ENCODE measurements at regions not wholly inside any gene's neighbourhood (a gene's known extent, or its start where the extent isn't known, plus 50 kb on each side); places are given as distances from the start of the nearest gene placed in this dataset.

- no peak for FAIRE-seq
- Histone ChIP-seq H3K4me1 (ENCODE audit: control insufficient read depth in 3 of 3, insufficient read depth in 2 of 3, low read depth in 1 of 3, low read length in 2 of 3) (no peaks in the 10 kb centered on the region), H3K27me3 (ENCODE audit: control insufficient read depth in 3 of 3, insufficient read depth in 3 of 3, low read length in 3 of 3) (peaks cover 0 to 2% (median 0%) of the 10 kb centered on the region in 3 donors), H3K27ac (ENCODE audit: low read depth in 1 of 3, low read length in 2 of 3) (no peak overlapping the region), H3K9me3 (ENCODE audit: control insufficient read depth in 2 of 2, insufficient read depth in 1 of 2, low read depth in 1 of 2, low read length in 1 of 2) (no peaks in the 10 kb centered on the region), H3K4me3 (ENCODE audit: low read depth in 1 of 3, low read length in 3 of 3) (no peak overlapping the region), H3K36me3 (ENCODE audit: control insufficient read depth in 3 of 3, insufficient read depth in 2 of 3, low read depth in 1 of 3, low read length in 3 of 3) (no peaks in the 10 kb centered on the region)
- WGBS, 3 donors: 84 to 93% (median 87%) methylated on average over 3 of the region's 3 CpGs
- no peak for DNase-seq
Observed at GRCh38 chr13:23018143-23018542, 162.6 kb upstream of the SGCG start.

GRCh38 chr13:23020246-23020843, 160.4 kb upstream of the SGCG start:
- DNase-seq (peak; percentile 53 to 69), FAIRE-seq (no peak)
- WGBS, 3 donors: 14 to 20% (median 16%) methylated on average over 5 of the region's 5 CpGs
- Histone ChIP-seq H3K27me3 (ENCODE audit: control insufficient read depth in 3 of 3, insufficient read depth in 3 of 3, low read length in 3 of 3) (peaks cover 0 to 2% (median 0%) of the 10 kb centered on the region in 3 donors), H3K36me3 (ENCODE audit: control insufficient read depth in 3 of 3, insufficient read depth in 2 of 3, low read depth in 1 of 3, low read length in 3 of 3) (no peaks in the 10 kb centered on the region), H3K27ac (ENCODE audit: low read depth in 1 of 3, low read length in 2 of 3) (no peak overlapping the region), H3K9me3 (ENCODE audit: control insufficient read depth in 2 of 2, insufficient read depth in 1 of 2, low read depth in 1 of 2, low read length in 1 of 2) (no peaks in the 10 kb centered on the region), H3K4me1 (ENCODE audit: control insufficient read depth in 3 of 3, insufficient read depth in 2 of 3, low read depth in 1 of 3, low read length in 2 of 3) (no peaks in the 10 kb centered on the region), H3K4me3 (ENCODE audit: low read depth in 1 of 3, low read length in 3 of 3) (no peak overlapping the region)

GRCh38 chr13:23021906-23022305, 158.9 kb upstream of the SGCG start:
- FAIRE-seq (no peak), DNase-seq (no peak)
- Histone ChIP-seq H3K4me3 (ENCODE audit: low read depth in 1 of 3, low read length in 3 of 3) (no peak overlapping the region), H3K36me3 (ENCODE audit: control insufficient read depth in 3 of 3, insufficient read depth in 2 of 3, low read depth in 1 of 3, low read length in 3 of 3) (no peaks in the 10 kb centered on the region), H3K9me3 (ENCODE audit: control insufficient read depth in 2 of 2, insufficient read depth in 1 of 2, low read depth in 1 of 2, low read length in 1 of 2) (no peaks in the 10 kb centered on the region), H3K27ac (ENCODE audit: low read depth in 1 of 3, low read length in 2 of 3) (no peak overlapping the region), H3K4me1 (ENCODE audit: control insufficient read depth in 3 of 3, insufficient read depth in 2 of 3, low read depth in 1 of 3, low read length in 2 of 3) (no peaks in the 10 kb centered on the region), H3K27me3 (ENCODE audit: control insufficient read depth in 3 of 3, insufficient read depth in 3 of 3, low read length in 3 of 3) (peaks cover 0 to 2% (median 0%) of the 10 kb centered on the region in 3 donors)
- 85 to 89% (median 88%) methylated on average over 5 of the region's 5 CpGs for WGBS, 3 donors

GRCh38 chr13:23022704-23023103, 158.1 kb upstream of the SGCG start:
- H3K9me3 ChIP-seq (ENCODE audit: control insufficient read depth in 2 of 2, insufficient read depth in 1 of 2, low read depth in 1 of 2, low read length in 1 of 2): no peaks in the 10 kb centered on the region
- WGBS, 3 donors: 89 to 94% (median 90%) methylated on average over 7 of the region's 7 CpGs
- no peaks in the 10 kb centered on the region for H3K4me1 ChIP-seq (ENCODE audit: control insufficient read depth in 3 of 3, insufficient read depth in 2 of 3, low read depth in 1 of 3, low read length in 2 of 3)
- no peaks in the 10 kb centered on the region for H3K36me3 ChIP-seq (ENCODE audit: control insufficient read depth in 3 of 3, insufficient read depth in 2 of 3, low read depth in 1 of 3, low read length in 3 of 3)
- no peak for DNase-seq
- no peak overlapping the region for H3K27ac ChIP-seq (ENCODE audit: low read depth in 1 of 3, low read length in 2 of 3)
- H3K27me3 ChIP-seq (ENCODE audit: control insufficient read depth in 3 of 3, insufficient read depth in 3 of 3, low read length in 3 of 3): peaks cover 0 to 2% (median 0%) of the 10 kb centered on the region in 3 donors
- no peak overlapping the region for H3K4me3 ChIP-seq (ENCODE audit: low read depth in 1 of 3, low read length in 3 of 3)
- FAIRE-seq: no peak

- WGBS, 3 donors: 34 to 60% (median 36%) methylated on average over 5 of the region's 5 CpGs
- no peaks in the 10 kb centered on the region for H3K36me3 ChIP-seq (ENCODE audit: control insufficient read depth in 3 of 3, insufficient read depth in 2 of 3, low read depth in 1 of 3, low read length in 3 of 3)
- peaks cover 0 to 2% (median 0%) of the 10 kb centered on the region in 3 donors for H3K27me3 ChIP-seq (ENCODE audit: control insufficient read depth in 3 of 3, insufficient read depth in 3 of 3, low read length in 3 of 3)
- no peak for FAIRE-seq
- H3K27ac ChIP-seq (ENCODE audit: low read depth in 1 of 3, low read length in 2 of 3): no peak overlapping the region
- DNase-seq: peak in 1 of 2 donors; percentile 12
- H3K4me1 ChIP-seq (ENCODE audit: control insufficient read depth in 3 of 3, insufficient read depth in 2 of 3, low read depth in 1 of 3, low read length in 2 of 3): no peaks in the 10 kb centered on the region
- no peak overlapping the region for H3K4me3 ChIP-seq (ENCODE audit: low read depth in 1 of 3, low read length in 3 of 3)
- no peaks in the 10 kb centered on the region for H3K9me3 ChIP-seq (ENCODE audit: control insufficient read depth in 2 of 2, insufficient read depth in 1 of 2, low read depth in 1 of 2, low read length in 1 of 2)
Observed at GRCh38 chr13:23025864-23026608, 154.7 kb upstream of the SGCG start.

- 55 to 60% (median 56%) methylated on average over 3 of the region's 3 CpGs for WGBS, 3 donors
- Histone ChIP-seq H3K36me3 (ENCODE audit: control insufficient read depth in 3 of 3, insufficient read depth in 2 of 3, low read depth in 1 of 3, low read length in 3 of 3) (no peaks in the 10 kb centered on the region), H3K4me3 (ENCODE audit: low read depth in 1 of 3, low read length in 3 of 3) (no peak overlapping the region), H3K9me3 (ENCODE audit: control insufficient read depth in 2 of 2, insufficient read depth in 1 of 2, low read depth in 1 of 2, low read length in 1 of 2) (no peaks in the 10 kb centered on the region), H3K27ac (ENCODE audit: low read depth in 1 of 3, low read length in 2 of 3) (no peak overlapping the region), H3K4me1 (ENCODE audit: control insufficient read depth in 3 of 3, insufficient read depth in 2 of 3, low read depth in 1 of 3, low read length in 2 of 3) (no peaks in the 10 kb centered on the region), H3K27me3 (ENCODE audit: control insufficient read depth in 3 of 3, insufficient read depth in 3 of 3, low read length in 3 of 3) (no peaks in the 10 kb centered on the region)
- no peak for FAIRE-seq
- no peak for DNase-seq
Observed at GRCh38 chr13:23039266-23039935, 141.4 kb upstream of the SGCG start.

GRCh38 chr13:23042181-23042580, 138.6 kb upstream of the SGCG start:
- DNase-seq (no peak), FAIRE-seq (no peak)
- no peaks in the 10 kb centered on the region for H3K27me3 ChIP-seq (ENCODE audit: control insufficient read depth in 3 of 3, insufficient read depth in 3 of 3, low read length in 3 of 3)
- no peak overlapping the region for H3K4me3 ChIP-seq (ENCODE audit: low read depth in 1 of 3, low read length in 3 of 3)
- H3K27ac ChIP-seq (ENCODE audit: low read depth in 1 of 3, low read length in 2 of 3): no peak overlapping the region
- WGBS, 3 donors: 86 to 93% (median 90%) methylated on average over 2 of the region's 2 CpGs
- no peaks in the 10 kb centered on the region for H3K4me1 ChIP-seq (ENCODE audit: control insufficient read depth in 3 of 3, insufficient read depth in 2 of 3, low read depth in 1 of 3, low read length in 2 of 3)
- no peaks in the 10 kb centered on the region for H3K36me3 ChIP-seq (ENCODE audit: control insufficient read depth in 3 of 3, insufficient read depth in 2 of 3, low read depth in 1 of 3, low read length in 3 of 3)
- H3K9me3 ChIP-seq (ENCODE audit: control insufficient read depth in 2 of 2, insufficient read depth in 1 of 2, low read depth in 1 of 2, low read length in 1 of 2): no peaks in the 10 kb centered on the region

- no peaks in the 10 kb centered on the region for H3K36me3 ChIP-seq (ENCODE audit: control insufficient read depth in 3 of 3, insufficient read depth in 2 of 3, low read depth in 1 of 3, low read length in 3 of 3)
- WGBS, 3 donors: 89 to 95% (median 90%) methylated on average over 1 of the region's 1 CpG
- no peaks in the 10 kb centered on the region for H3K9me3 ChIP-seq (ENCODE audit: control insufficient read depth in 2 of 2, insufficient read depth in 1 of 2, low read depth in 1 of 2, low read length in 1 of 2)
- H3K4me1 ChIP-seq (ENCODE audit: control insufficient read depth in 3 of 3, insufficient read depth in 2 of 3, low read depth in 1 of 3, low read length in 2 of 3): no peaks in the 10 kb centered on the region
- H3K27ac ChIP-seq (ENCODE audit: low read depth in 1 of 3, low read length in 2 of 3): no peak overlapping the region
- DNase-seq (no peak), FAIRE-seq (no peak)
- H3K4me3 ChIP-seq (ENCODE audit: low read depth in 1 of 3, low read length in 3 of 3): no peak overlapping the region
- no peaks in the 10 kb centered on the region for H3K27me3 ChIP-seq (ENCODE audit: control insufficient read depth in 3 of 3, insufficient read depth in 3 of 3, low read length in 3 of 3)
Observed at GRCh38 chr13:23044906-23045305, 135.9 kb upstream of the SGCG start.

Data from small intestine (tissue), 7 donors.